RWPE2 (cell line): ENCODE measurements at regions not wholly inside any gene's neighbourhood (a gene's known extent, or its start where the extent isn't known, plus 50 kb on each side); places are given as distances from the start of the nearest gene placed in this dataset.

ENCODE experiments used
- ATAC-seq: fragments of 200-7000 bp; cut with Tn5 transposase; 3 replicates; pipeline ENCODE4 v1.9.1; 2021; ENCODE audit warnings: low read depth
- DNase-seq: peaks from one replicate; pipeline ENCODE4 v3.0.0-alpha.2; 2020; ENCODE audit warnings: low spot score
- H3K27ac ChIP-seq: fragments of 450-650 bp; 2 replicates; pipeline ENCODE4 v1.5.1; 2017; ENCODE audit warnings: mild to moderate bottlenecking; ENCODE audit not compliant: poor library complexity, severe bottlenecking
- H3K27me3 ChIP-seq: fragments of 250-450 bp; sonication (Bioruptor Pico); 2 replicates; pipeline ENCODE4 v1.5.1; 2021; ENCODE audit warnings: mild to moderate bottlenecking, moderate library complexity; ENCODE audit not compliant: insufficient read depth, poor library complexity, severe bottlenecking
- H3K36me3 ChIP-seq: fragments of 250-450 bp; sonication (Bioruptor Pico); 2 replicates; pipeline ENCODE4 v1.5.1; 2020; ENCODE audit warnings: low read depth, mild to moderate bottlenecking, moderate library complexity
- H3K4me1 ChIP-seq: fragments of 250-450 bp; sonication (Bioruptor Pico); 2 replicates; pipeline ENCODE4 v1.5.1; 2021; ENCODE audit warnings: mild to moderate bottlenecking, moderate library complexity; ENCODE audit not compliant: insufficient read depth, poor library complexity, severe bottlenecking
- H3K4me3 ChIP-seq: fragments of 250-450 bp; sonication (Bioruptor Pico); 2 replicates; pipeline ENCODE4 v1.5.1; 2021; ENCODE audit warnings: mild to moderate bottlenecking, moderate library complexity; ENCODE audit not compliant: severe bottlenecking
- H3K9me3 ChIP-seq: fragments of 250-450 bp; sonication (Bioruptor Pico); 2 replicates; pipeline ENCODE4 v1.5.1; 2021; ENCODE audit warnings: mild to moderate bottlenecking, moderate library complexity; ENCODE audit not compliant: severe bottlenecking
- CTCF ChIP-seq: fragments of 450-650 bp; IDR thresholded peaks from one replicate; pipeline ENCODE4 v1.5.1; 2017; ENCODE audit warnings: mild to moderate bottlenecking, moderate library complexity; ENCODE audit not compliant: poor library complexity, severe bottlenecking

GRCh38 chr12:90029317-90029716, 320.7 kb upstream of the ATP2B1 start:
- TF ChIP-seq CTCF, result no peak
- DNase-seq (no peak), ATAC-seq (no peak)
- no peaks in the 10 kb centered on the region for H3K27me3 ChIP-seq
- no peaks in the 10 kb centered on the region for H3K9me3 ChIP-seq
- H3K4me3 ChIP-seq, result no peak overlapping the region
- H3K27ac ChIP-seq, result no peak overlapping the region
- H3K4me1 ChIP-seq, result peaks cover 9% of the 10 kb centered on the region
- H3K36me3 ChIP-seq, result no peaks in the 10 kb centered on the region

- TF ChIP-seq CTCF, result no peak
- Histone ChIP-seq H3K4me3 (no peak overlapping the region), H3K27me3 (no peaks in the 10 kb centered on the region), H3K9me3 (no peaks in the 10 kb centered on the region), H3K4me1 (peaks cover 9% of the 10 kb centered on the region), H3K27ac (no peak overlapping the region), H3K36me3 (no peaks in the 10 kb centered on the region)
- ATAC-seq (no peak), DNase-seq (no peak)
Measured at GRCh38 chr12:90028635-90029051, 320.0 kb upstream of the ATP2B1 start.

DNA sequence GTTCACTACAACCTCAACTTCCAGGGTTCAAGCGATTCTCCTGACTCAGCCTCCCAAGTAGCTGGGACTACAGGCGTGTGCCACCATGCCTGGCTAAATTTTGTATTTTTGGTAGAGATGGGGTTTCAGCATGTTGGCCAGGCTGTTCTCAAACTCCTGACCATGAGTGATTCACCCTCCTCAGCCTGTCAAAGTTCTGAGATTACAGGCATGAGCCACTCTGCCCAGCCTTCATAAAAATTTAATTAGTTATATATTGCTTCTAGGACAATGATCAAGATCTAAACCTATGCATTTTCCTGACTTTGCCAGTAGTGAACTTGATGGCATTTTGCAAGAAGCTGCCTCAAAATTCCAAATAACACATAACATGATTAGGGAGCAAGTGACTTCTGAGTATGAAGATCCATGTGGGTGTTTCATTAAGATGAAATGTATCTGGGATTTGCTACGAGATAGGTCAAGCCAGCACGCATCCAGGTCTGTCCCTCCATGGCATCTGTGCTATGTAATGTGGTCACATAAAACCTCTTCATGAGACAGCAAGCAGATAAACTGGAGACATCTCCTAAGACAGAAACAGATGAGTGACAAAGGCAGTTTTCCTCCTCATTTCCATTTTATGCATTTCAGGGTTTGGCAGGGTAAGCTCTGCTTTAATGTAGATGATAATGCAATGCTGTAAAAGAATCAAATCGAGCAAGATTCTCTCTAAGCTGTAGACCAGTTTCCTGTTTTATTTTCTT, 319.4 kb upstream of the ATP2B1 start:
- no peak overlapping the region for H3K27ac ChIP-seq
- no peak for ATAC-seq
- H3K4me1 ChIP-seq, result peaks cover 13% of the 10 kb centered on the region
- no peaks in the 10 kb centered on the region for H3K9me3 ChIP-seq
- H3K4me3 ChIP-seq, result no peak overlapping the region
- TF ChIP-seq CTCF, result no peak
- H3K36me3 ChIP-seq, result no peaks in the 10 kb centered on the region
- no peak for DNase-seq
- no peaks in the 10 kb centered on the region for H3K27me3 ChIP-seq

DNA sequence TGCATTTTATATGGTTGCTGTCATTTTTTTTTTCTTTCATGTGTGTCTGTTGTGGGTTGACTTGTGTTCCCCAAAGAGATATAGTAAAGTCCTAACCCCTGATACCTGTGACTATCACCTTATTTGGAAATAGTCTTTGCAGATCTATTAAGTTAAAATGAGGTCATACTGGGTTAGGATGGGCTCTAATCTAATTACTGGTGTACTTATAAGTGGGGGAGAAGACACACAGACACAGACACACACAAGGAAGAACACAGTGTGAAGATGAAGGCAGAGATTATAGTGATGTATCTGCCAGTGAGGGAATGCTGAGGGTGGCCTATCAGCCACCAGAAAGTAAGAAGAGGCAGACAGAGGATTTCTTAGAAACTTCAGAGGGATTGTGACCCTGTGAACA, 318.4 kb upstream of the ATP2B1 start:
- TF ChIP-seq CTCF, result no peak
- Histone ChIP-seq H3K36me3 (no peaks in the 10 kb centered on the region), H3K9me3 (no peaks in the 10 kb centered on the region), H3K4me1 (peaks cover 13% of the 10 kb centered on the region), H3K27me3 (no peaks in the 10 kb centered on the region), H3K4me3 (no peak overlapping the region), H3K27ac (no peak overlapping the region)
- DNase-seq (no peak), ATAC-seq (no peak)

GRCh38 chr12:90026516-90026915, 317.9 kb upstream of the ATP2B1 start:
- DNase-seq (no peak), ATAC-seq (no peak)
- H3K36me3 ChIP-seq, result no peaks in the 10 kb centered on the region
- H3K27me3 ChIP-seq, result no peaks in the 10 kb centered on the region
- no peak for TF ChIP-seq CTCF
- peaks cover 13% of the 10 kb centered on the region for H3K4me1 ChIP-seq
- no peak overlapping the region for H3K4me3 ChIP-seq
- no peak overlapping the region for H3K27ac ChIP-seq
- H3K9me3 ChIP-seq, result no peaks in the 10 kb centered on the region
